NB4 (cell line): ENCODE measurements at regions not wholly inside any gene's neighbourhood (a gene's known extent, or its start where the extent isn't known, plus 50 kb on each side); places are given as distances from the start of the nearest gene placed in this dataset.

Source experiments
- CTCF ChIP-seq: IDR thresholded peaks from one replicate; pipeline ENCODE4 v1.5.1; 2012; ENCODE audit warnings: low read depth, low read length
- MAX ChIP-seq: IDR thresholded peaks from 2 replicates; pipeline ENCODE4 v1.6.1; 2011; ENCODE audit warnings: low read depth, low read length
- POLR2A ChIP-seq: IDR thresholded peaks from 2 replicates; pipeline ENCODE4 v1.6.1; 2011; ENCODE audit warnings: mild to moderate bottlenecking; ENCODE audit not compliant: insufficient read length; ENCODE audit errors: extremely low read depth

DNA sequence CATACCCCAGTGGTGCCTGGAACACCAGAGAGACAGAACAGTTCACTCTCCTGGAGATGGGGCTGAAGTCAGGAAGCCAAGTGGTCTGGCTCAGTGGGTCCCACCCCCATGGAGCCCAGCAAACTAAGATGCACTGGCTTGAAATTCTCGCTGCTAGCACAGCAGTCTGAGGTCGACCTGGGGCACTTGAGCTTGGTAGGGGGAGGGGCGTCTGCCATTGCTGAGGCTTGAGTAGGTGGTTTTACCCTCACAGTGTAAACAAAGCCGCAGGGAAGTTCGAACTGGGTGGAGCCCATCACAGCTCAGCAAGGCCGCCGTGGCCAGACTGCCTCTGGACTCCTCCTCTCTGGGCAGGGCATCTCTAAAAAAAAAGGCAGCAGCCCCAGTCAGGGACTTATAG is 272.0 kb downstream of the KLF13 start:
- no peak for TF ChIP-seq POLR2A
- TF ChIP-seq CTCF, result no peak
- TF ChIP-seq MAX, result no peak
